ENCODE measurements at regions not wholly inside any gene's neighbourhood (a gene's known extent, or its start where the extent isn't known, plus 50 kb on each side); places are given as distances from the start of the nearest gene placed in this dataset.

GRCh38 chr13:80716610-80717081 lies 375.7 kb upstream of the SPRY2 start:
- TF ChIP-seq, protein P1, sequence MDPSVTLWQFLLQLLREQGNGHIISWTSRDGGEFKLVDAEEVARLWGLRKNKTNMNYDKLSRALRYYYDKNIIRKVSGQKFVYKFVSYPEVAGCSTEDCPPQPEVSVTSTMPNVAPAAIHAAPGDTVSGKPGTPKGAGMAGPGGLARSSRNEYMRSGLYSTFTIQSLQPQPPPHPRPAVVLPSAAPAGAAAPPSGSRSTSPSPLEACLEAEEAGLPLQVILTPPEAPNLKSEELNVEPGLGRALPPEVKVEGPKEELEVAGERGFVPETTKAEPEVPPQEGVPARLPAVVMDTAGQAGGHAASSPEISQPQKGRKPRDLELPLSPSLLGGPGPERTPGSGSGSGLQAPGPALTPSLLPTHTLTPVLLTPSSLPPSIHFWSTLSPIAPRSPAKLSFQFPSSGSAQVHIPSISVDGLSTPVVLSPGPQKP (IDR thresholded peaks at IDR 0.05; ENCODE audit: borderline replicate concordance, low read depth, low read length) = no peak
- TF ChIP-seq SMC3 (IDR thresholded peaks at IDR 0.05; ENCODE audit: low read depth, low read length) (no peak), MAZ (IDR thresholded peaks at IDR 0.05; ENCODE audit: borderline replicate concordance, low read depth, low read length) (no peak), RAD21 (IDR thresholded peaks at IDR 0.05; ENCODE audit: low read length) (no peak)
- TF ChIP-seq, protein P2, sequence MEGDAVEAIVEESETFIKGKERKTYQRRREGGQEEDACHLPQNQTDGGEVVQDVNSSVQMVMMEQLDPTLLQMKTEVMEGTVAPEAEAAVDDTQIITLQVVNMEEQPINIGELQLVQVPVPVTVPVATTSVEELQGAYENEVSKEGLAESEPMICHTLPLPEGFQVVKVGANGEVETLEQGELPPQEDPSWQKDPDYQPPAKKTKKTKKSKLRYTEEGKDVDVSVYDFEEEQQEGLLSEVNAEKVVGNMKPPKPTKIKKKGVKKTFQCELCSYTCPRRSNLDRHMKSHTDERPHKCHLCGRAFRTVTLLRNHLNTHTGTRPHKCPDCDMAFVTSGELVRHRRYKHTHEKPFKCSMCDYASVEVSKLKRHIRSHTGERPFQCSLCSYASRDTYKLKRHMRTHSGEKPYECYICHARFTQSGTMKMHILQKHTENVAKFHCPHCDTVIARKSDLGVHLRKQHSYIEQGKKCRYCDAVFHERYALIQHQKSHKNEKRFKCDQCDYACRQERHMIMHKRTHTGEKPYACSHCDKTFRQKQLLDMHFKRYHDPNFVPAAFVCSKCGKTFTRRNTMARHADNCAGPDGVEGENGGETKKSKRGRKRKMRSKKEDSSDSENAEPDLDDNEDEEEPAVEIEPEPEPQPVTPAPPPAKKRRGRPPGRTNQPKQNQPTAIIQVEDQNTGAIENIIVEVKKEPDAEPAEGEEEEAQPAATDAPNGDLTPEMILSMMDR (conservative IDR thresholded peaks at IDR 0.05; ENCODE audit: low read depth, low read length) = no peak

All from IMR-90 (cell line).